ENCODE measurements at regions not wholly inside any gene's neighbourhood (a gene's known extent, or its start where the extent isn't known, plus 50 kb on each side); places are given as distances from the start of the nearest gene placed in this dataset.

- no peak for DNase-seq (ENCODE audit: low read depth in 4 of 4, low spot score in 3 of 4)
These were observed 305.8 kb downstream of the EIPR1 start for GRCh38 chr2:3071685-3072263.

GRCh38 chr2:3066831-3067230 is 310.8 kb downstream of the EIPR1 start:
- no peak for DNase-seq (ENCODE audit: low read depth in 4 of 4, low spot score in 3 of 4)

GRCh38 chr2:3065928-3066327 is 311.7 kb downstream of the EIPR1 start:
- no peak for DNase-seq (ENCODE audit: low read depth in 4 of 4, low spot score in 3 of 4)

GRCh38 chr2:3062476-3063260 is 314.9 kb downstream of the EIPR1 start:
- DNase-seq (ENCODE audit: low read depth in 4 of 4, low spot score in 3 of 4) = no peak

GRCh38 chr2:3060049-3060448 is 317.6 kb downstream of the EIPR1 start:
- DNase-seq (ENCODE audit: low read depth in 4 of 4, low spot score in 3 of 4) = no peak

GRCh38 chr2:3059141-3059925 is 318.3 kb downstream of the EIPR1 start:
- no peak for DNase-seq (ENCODE audit: low read depth in 4 of 4, low spot score in 3 of 4)

- no peak for DNase-seq (ENCODE audit: low read depth in 4 of 4, low spot score in 3 of 4)
These were observed 323.6 kb downstream of the EIPR1 start for GRCh38 chr2:3054066-3054465.

- DNase-seq (ENCODE audit: low read depth in 4 of 4, low spot score in 3 of 4) = no peak
These were observed 326.4 kb downstream of the EIPR1 start for GRCh38 chr2:3051266-3051665.

GRCh38 chr2:3046170-3046865 is 331.3 kb downstream of the EIPR1 start:
- no peak for DNase-seq (ENCODE audit: low read depth in 4 of 4, low spot score in 3 of 4)

DNA sequence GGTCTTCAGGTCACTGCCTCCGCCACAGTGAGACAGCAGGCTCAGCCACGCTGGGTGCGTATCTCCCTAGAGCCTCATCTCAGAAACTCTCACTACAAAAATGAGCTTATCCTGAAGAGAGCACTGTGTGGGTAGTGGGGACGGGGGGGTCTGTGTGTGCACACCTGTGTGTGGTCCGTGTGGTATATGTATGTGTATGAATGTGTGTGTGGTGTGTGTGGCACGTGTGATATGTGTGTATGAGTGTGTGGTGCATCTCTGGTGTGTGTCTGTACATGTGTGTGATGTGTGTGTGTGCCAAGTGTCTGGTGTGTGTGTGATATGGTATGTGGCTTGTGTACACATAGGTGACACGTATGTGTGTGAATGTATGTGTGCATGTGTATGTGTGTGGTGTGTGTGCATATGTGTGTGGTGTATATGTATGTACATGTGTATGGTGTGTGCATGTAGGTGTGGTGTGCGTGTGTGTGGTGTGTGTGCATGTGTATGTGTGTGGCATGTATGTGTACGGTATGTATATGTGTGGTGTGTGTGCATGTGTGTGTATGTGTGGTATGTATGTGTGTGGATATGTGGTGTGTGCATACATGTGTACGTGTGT is 332.2 kb downstream of the EIPR1 start:
- no peak for DNase-seq (ENCODE audit: low read depth in 4 of 4, low spot score in 3 of 4)

DNA sequence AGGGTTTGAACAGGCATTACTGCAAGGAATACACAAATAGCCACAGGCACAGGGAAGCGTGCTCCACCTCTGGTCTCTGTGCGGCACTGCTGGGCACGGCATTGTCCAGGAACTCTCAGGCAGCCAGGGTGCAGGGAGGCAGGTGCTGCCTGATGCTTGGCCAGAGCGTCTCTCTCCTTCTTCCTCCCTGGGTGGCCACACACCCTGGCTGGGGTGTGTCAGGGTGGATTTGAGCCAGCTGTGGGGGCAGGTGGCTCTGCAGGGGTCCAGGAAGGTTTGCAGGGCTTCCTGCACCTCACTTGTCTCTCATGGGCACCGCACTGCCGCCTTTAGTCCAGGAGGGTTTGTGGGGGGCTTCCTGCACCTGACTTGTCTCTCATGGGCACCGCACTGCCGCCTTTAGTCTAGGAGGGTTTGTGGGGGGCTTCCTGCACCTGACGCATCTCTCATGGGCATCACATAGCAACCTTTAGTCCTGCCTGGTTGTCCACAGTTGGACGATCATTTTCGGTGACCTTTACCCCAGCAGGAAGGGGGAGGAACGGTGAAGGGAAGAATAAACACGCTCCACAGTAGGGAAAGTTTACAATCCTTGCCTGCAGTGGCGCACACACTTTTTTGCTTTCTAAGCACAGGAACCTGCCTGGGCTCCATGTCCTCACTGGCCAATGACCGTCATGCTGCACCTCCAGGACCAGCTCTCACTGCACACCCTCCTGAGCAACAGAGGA is 332.9 kb downstream of the EIPR1 start:
- DNase-seq (ENCODE audit: low read depth in 4 of 4, low spot score in 3 of 4) = no peak

GRCh38 chr2:3043726-3044125 is 333.9 kb downstream of the EIPR1 start:
- no peak for DNase-seq (ENCODE audit: low read depth in 4 of 4, low spot score in 3 of 4)

- no peak for DNase-seq (ENCODE audit: low read depth in 4 of 4, low spot score in 3 of 4)
These were observed 334.7 kb downstream of the EIPR1 start for GRCh38 chr2:3042601-3043585.

- DNase-seq (ENCODE audit: low read depth in 4 of 4, low spot score in 3 of 4) = no peak
These were observed 335.6 kb downstream of the EIPR1 start for GRCh38 chr2:3041841-3042600.

DNA sequence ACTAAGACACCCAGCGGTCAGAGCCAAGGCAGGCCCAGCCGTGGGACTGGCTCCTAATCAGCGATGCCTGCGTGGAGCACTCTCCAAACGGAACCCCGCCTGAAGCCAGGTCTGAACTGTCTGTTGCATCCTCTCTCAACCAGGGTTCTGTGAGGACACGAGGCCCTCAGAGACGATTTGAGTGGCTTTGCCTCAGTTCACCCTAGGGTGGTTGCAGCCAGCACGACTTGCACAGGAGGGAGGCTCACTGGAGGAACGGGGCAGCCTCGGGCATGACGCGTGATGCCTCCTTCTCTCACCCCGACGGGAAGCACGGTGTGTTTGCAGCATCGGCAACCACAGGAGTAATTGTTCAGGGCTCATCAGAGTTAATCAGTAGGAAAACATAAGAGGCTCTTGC is 336.4 kb downstream of the EIPR1 start:
- no peak for DNase-seq (ENCODE audit: low read depth in 4 of 4, low spot score in 3 of 4)

- DNase-seq (ENCODE audit: low read depth in 4 of 4, low spot score in 3 of 4) = no peak
These were observed 337.0 kb downstream of the EIPR1 start for GRCh38 chr2:3040496-3041140.

- DNase-seq (ENCODE audit: low read depth in 4 of 4, low spot score in 3 of 4) = no peak
These were observed 337.6 kb downstream of the EIPR1 start for GRCh38 chr2:3040066-3040428.

Measured in right renal pelvis (tissue), 4 donors.